Astrocyte of the cerebellum (primary cell): ENCODE measurements at regions not wholly inside any gene's neighbourhood (a gene's known extent, or its start where the extent isn't known, plus 50 kb on each side); places are given as distances from the start of the nearest gene placed in this dataset.

Experiments
- DNase-seq: peaks from one replicate; pipeline ENCODE4 v3.0.0-alpha.2; 2011; ENCODE audit warnings: low read depth
- H3K4me3 ChIP-seq: 2 replicates; pipeline ENCODE4 v1.5.1; 2011; ENCODE audit warnings: mild to moderate bottlenecking, low read depth, low read length, moderate library complexity
- CTCF ChIP-seq: IDR thresholded peaks from 2 replicates; pipeline ENCODE4 v1.5.1; 2012; ENCODE audit warnings: low read length, low read depth, moderate library complexity, mild to moderate bottlenecking; ENCODE audit errors: missing control alignments
- in situ Hi-C: cut with HindIII; loops from 2 replicates; pipeline ENCODE4 v1.10.0; 2017; ENCODE audit warnings: low sequenced_read_pairs

GRCh38 chr9:135242049-135242396 is 154.6 kb downstream of the OLFM1 start:
- no peak overlapping the region for H3K4me3 ChIP-seq
- in situ Hi-C loops, result no loop called here
- no peak for TF ChIP-seq CTCF
- DNase-seq, result no peak

- in situ Hi-C loops, result no loop called here
- DNase-seq, result no peak
- H3K4me3 ChIP-seq, result no peak overlapping the region
- no peak for TF ChIP-seq CTCF
These were observed 154.9 kb downstream of the OLFM1 start for GRCh38 chr9:135242406-135242805.

GRCh38 chr9:135243201-135244190 is 156.0 kb downstream of the OLFM1 start:
- H3K4me3 ChIP-seq, result no peak overlapping the region
- in situ Hi-C loops, result no loop called here
- no peak for DNase-seq
- TF ChIP-seq CTCF, result no peak

GRCh38 chr9:135244271-135245221 is 157.1 kb downstream of the OLFM1 start:
- TF ChIP-seq CTCF, result no peak
- H3K4me3 ChIP-seq, result no peak overlapping the region
- in situ Hi-C loops, result no loop called here
- no peak for DNase-seq

- no peak overlapping the region for H3K4me3 ChIP-seq
- TF ChIP-seq CTCF, result no peak
- in situ Hi-C loops, result no loop called here
- no peak for DNase-seq
These were observed 158.2 kb downstream of the OLFM1 start for GRCh38 chr9:135245482-135246247.
